Common myeloid progenitor, CD34-positive (primary cell): ENCODE measurements at regions not wholly inside any gene's neighbourhood (a gene's known extent, or its start where the extent isn't known, plus 50 kb on each side); places are given as distances from the start of the nearest gene placed in this dataset.

Source experiments
- CTCF ChIA-PET: fragments of 350-600 bp; sonication (Branson Sonifier 250); formaldehyde crosslinking; loops from one replicate; lab custom pipeline; 2021; ENCODE audit warnings: antibody characterized with exemption; lab: Charles Lee
- POLR2A ChIA-PET: fragments of 350-600 bp; sonication (Branson Sonifier 250); formaldehyde crosslinking; loops from one replicate; lab custom pipeline; 2021; ENCODE audit warnings: antibody characterized with exemption; lab: Charles Lee
- DNase-seq, 3 donors: peaks; one replicate each; pipeline versions ENCODE4 v3.0.0 to v3.0.0-alpha.2; 2013
- H3K27ac ChIP-seq, 2 experiments: 1 replicate in 1 of 2; 2 replicates in 1 of 2; pipeline ENCODE4 v1.7.0; 2013; ENCODE audit warnings: inconsistent platforms in 2 of 2, low read length in 2 of 2, mild to moderate bottlenecking in 2 of 2, low read depth in 1 of 2, moderate library complexity in 1 of 2; ENCODE audit not compliant: severe bottlenecking in 2 of 2, insufficient read depth in 1 of 2, poor library complexity in 1 of 2
- H3K27me3 ChIP-seq, 5 experiments: replicated peaks in 2 of 5; 1 replicate in 3 of 5; 2 replicates in 2 of 5; pipeline versions ENCODE4 v1.6.1 to v1.7.0; 2013; ENCODE audit warnings: low read length in 4 of 5, mild to moderate bottlenecking in 2 of 5, moderate library complexity in 2 of 5, inconsistent platforms in 1 of 5; ENCODE audit not compliant: insufficient read depth in 5 of 5, control insufficient read depth in 4 of 5
- H3K36me3 ChIP-seq, 4 experiments: 1 replicate in 2 of 4; 2 replicates in 2 of 4; pipeline versions ENCODE4 v1.6.1 to v1.7.0; 2013; ENCODE audit warnings: low read length in 3 of 4, control low read depth in 1 of 4, mild to moderate bottlenecking in 1 of 4; ENCODE audit not compliant: control insufficient read depth in 4 of 4, insufficient read depth in 4 of 4
- H3K4me1 ChIP-seq, 4 experiments: 1 replicate in 3 of 4; 2 replicates in 1 of 4; pipeline versions ENCODE4 v1.6.1 to v1.7.1; 2013; ENCODE audit warnings: low read length in 3 of 4, mild to moderate bottlenecking in 3 of 4, control low read depth in 1 of 4, inconsistent platforms in 1 of 4, moderate library complexity in 1 of 4; ENCODE audit not compliant: control insufficient read depth in 4 of 4, insufficient read depth in 4 of 4; ENCODE audit errors: control extremely low read depth in 1 of 4
- H3K4me3 ChIP-seq, 7 experiments: 1 replicate in 4 of 7; 2 replicates in 3 of 7; pipeline versions ENCODE4 v1.5.1 to v1.7.0; 2013; ENCODE audit warnings: mild to moderate bottlenecking in 7 of 7, low read length in 6 of 7, moderate library complexity in 6 of 7, inconsistent platforms in 2 of 7, low read depth in 2 of 7, control low read depth in 1 of 7; ENCODE audit not compliant: insufficient read depth in 4 of 7, control insufficient read depth in 1 of 7; ENCODE audit errors: extremely low read depth in 1 of 7
- H3K9me3 ChIP-seq, 5 experiments: 1 replicate in 4 of 5; 2 replicates in 1 of 5; pipeline versions ENCODE4 v1.6.1 to v1.7.1; 2013; ENCODE audit warnings: low read length in 4 of 5, mild to moderate bottlenecking in 2 of 5, inconsistent platforms in 1 of 5, low read depth in 1 of 5, moderate library complexity in 1 of 5; ENCODE audit not compliant: control insufficient read depth in 4 of 5, insufficient read depth in 2 of 5; ENCODE audit errors: control extremely low read depth in 1 of 5
- WGBS: methylation state at CpG from one replicate; pipeline ENCODE4 v1.1.5; 2013; ENCODE audit not compliant: insufficient coverage; 5-methylcytosine and 5-hydroxymethylcytosine counted together

- CTCF ChIA-PET, result interaction anchor here (0.9 kb wide), 1 partner anchor 25 kb away, joined by 4 read pairs; no protein-coding TSS in a partner anchor
- Histone ChIP-seq H3K27ac (no peak overlapping the region), H3K9me3 (no peaks in the 10 kb centered on the region), H3K4me3 (no peak overlapping the region), H3K36me3 (no peaks in the 10 kb centered on the region), H3K27me3 (peaks cover 0 to 5% (median 0%) of the 10 kb centered on the region in 5 experiments), H3K4me1 (no peaks in the 10 kb centered on the region)
- POLR2A ChIA-PET, result no interaction called here
- DNase-seq, result no peak
- 64% methylated on average over 4 of the region's 4 CpGs for WGBS
These were observed 83.3 kb upstream of the PCDH8 start for GRCh38 chr13:52931539-52932431.

DNA sequence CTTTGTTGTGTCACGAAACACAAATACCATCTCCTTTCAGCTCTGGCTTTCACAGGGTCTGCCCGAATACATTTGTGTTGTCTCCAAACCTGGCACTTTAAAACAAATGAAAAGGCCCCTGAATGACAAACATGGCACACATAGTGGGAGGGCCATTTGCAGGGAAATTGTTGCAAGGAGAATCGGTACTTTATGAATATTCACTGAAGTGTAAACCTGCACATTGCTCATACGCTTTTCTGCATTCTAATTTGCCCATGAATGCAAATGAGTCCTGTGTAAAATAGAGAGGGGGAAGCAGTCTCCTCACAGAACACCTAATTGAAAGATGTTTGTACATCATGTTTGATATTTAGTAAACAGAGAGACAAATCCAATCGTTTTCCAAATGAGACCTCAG is 82.7 kb upstream of the PCDH8 start:
- Histone ChIP-seq H3K4me1 (no peaks in the 10 kb centered on the region), H3K9me3 (no peaks in the 10 kb centered on the region), H3K27ac (no peak overlapping the region), H3K36me3 (no peaks in the 10 kb centered on the region), H3K4me3 (no peak overlapping the region), H3K27me3 (peaks cover 0 to 4% (median 0%) of the 10 kb centered on the region in 5 experiments)
- DNase-seq, result no peak
- WGBS, result 100% methylated on average over 3 of the region's 5 CpGs
- ChIA-PET POLR2A (no interaction called here), CTCF (interaction anchor here (0.9 kb wide), 1 partner anchor 24 kb away, joined by 4 read pairs; no protein-coding TSS in a partner anchor)

DNA sequence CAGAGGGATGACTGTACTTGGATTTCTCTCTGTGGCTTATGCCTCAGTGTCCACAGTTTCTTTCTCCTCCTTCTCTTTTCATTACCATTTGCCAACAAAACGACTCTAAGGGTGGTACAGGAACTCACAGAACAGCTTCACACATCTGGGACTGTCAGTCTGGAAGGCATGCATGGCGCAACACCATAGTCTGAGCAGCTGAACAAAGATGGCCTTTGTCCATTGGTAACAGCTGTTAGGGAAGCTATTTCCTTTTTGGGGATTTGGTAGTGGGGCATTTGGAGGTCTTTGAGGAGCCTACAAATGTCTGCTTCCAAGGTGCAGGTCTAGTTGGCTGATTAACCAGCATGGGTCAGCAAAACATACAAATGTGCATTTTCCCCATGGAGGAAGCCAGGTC is 81.4 kb upstream of the PCDH8 start:
- Histone ChIP-seq H3K27ac (no peak overlapping the region), H3K27me3 (peaks cover 0 to 4% (median 0%) of the 10 kb centered on the region in 5 experiments), H3K4me3 (no peak overlapping the region), H3K4me1 (no peaks in the 10 kb centered on the region), H3K9me3 (no peaks in the 10 kb centered on the region), H3K36me3 (no peaks in the 10 kb centered on the region)
- CTCF ChIA-PET, result no interaction called here
- POLR2A ChIA-PET, result no interaction called here
- WGBS, result 100% methylated on average over 2 of the region's 2 CpGs
- DNase-seq, result no peak

DNA sequence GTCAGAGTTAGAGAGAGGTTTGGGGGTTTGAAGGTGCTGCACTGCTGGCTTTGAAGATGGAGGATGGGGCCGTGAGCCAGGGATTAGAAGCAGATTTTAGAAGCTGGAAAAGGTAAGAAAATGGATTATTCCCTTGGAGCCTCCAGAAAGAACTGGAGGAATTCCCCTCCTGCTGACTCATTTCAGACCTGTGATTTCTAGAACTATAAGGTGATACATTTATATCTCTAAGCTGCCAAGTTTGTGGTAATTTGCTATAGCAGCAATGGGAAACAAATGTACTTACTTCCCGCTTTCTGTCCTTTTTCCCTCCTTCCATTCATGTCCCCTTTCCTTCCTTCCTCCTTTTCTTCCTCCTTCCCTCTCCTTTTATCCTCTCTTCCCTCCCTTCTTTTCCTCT is 78.5 kb upstream of the PCDH8 start:
- ChIA-PET POLR2A (no interaction called here), CTCF (no interaction called here)
- Histone ChIP-seq H3K9me3 (no peaks in the 10 kb centered on the region), H3K4me1 (no peaks in the 10 kb centered on the region), H3K36me3 (no peaks in the 10 kb centered on the region), H3K27me3 (peaks cover 0 to 4% (median 0%) of the 10 kb centered on the region in 5 experiments), H3K27ac (no peak overlapping the region), H3K4me3 (no peak overlapping the region)
- 100% methylated on average over 1 of the region's 2 CpGs for WGBS
- no peak for DNase-seq

DNA sequence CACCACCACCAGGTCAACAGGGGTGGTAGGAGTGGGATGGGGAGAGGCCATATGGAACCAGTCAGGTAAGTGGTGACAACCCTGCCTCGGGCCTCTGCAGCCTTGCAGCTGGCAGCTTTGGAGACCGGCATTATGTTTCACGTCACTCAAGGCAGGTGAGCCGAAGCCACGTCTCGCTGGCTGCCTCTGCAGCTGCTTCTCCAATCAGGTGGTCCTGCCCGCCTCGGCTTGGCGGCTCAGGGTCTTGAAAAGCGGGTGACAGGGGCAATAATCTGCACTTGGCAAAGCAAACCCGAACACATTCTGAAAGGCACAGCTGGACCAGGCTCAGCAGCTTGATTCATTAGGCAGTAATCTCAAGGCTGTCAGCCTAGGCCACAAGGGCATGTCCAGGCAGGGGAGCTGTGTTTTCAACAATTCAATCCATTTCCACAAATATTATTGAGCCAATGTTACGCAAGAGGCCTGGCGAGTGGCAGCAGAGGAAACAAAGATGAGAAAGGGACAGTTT is 77.4 kb upstream of the PCDH8 start:
- H3K9me3 ChIP-seq, result no peaks in the 10 kb centered on the region
- 97% methylated on average over 13 of the region's 13 CpGs for WGBS
- ChIA-PET CTCF (no interaction called here), POLR2A (no interaction called here)
- no peak for DNase-seq
- H3K4me1 ChIP-seq, result no peaks in the 10 kb centered on the region
- no peaks in the 10 kb centered on the region for H3K36me3 ChIP-seq
- H3K4me3 ChIP-seq, result no peak overlapping the region
- peaks cover 0 to 4% (median 0%) of the 10 kb centered on the region in 5 experiments for H3K27me3 ChIP-seq
- no peak overlapping the region for H3K27ac ChIP-seq

- ChIA-PET CTCF (no interaction called here), POLR2A (no interaction called here)
- Histone ChIP-seq H3K4me3 (no peak overlapping the region), H3K4me1 (no peaks in the 10 kb centered on the region), H3K27me3 (peaks cover 0 to 4% (median 0%) of the 10 kb centered on the region in 5 experiments), H3K27ac (no peak overlapping the region), H3K36me3 (no peaks in the 10 kb centered on the region), H3K9me3 (no peaks in the 10 kb centered on the region)
- DNase-seq, result no peak
- WGBS, result 94% methylated on average over 2 of the region's 2 CpGs
These were observed 76.8 kb upstream of the PCDH8 start for GRCh38 chr13:52925251-52925650.
